Cardiac muscle cell (in vitro differentiated cells and primary cell): ENCODE measurements at regions not wholly inside any gene's neighbourhood (a gene's known extent, or its start where the extent isn't known, plus 50 kb on each side); places are given as distances from the start of the nearest gene placed in this dataset.
A peak's percentile ranks its signal among the peaks of the same experiment; 100 is the strongest.

Experiments
- DNase-seq, 2 donors: peaks; one replicate each; pipeline versions ENCODE4 v3.0.0 to v3.0.0-alpha.2; 2010 to 2017; ENCODE audit warnings: low read depth in 1 of 2, low spot score in 1 of 2
- H3K27ac ChIP-seq: fragments of 200-600 bp; sonication (generic); 2 replicates; pipeline ENCODE4 v1.5.1; 2016
- H3K27me3 ChIP-seq: fragments of 200-600 bp; sonication (generic); 2 replicates; pipeline ENCODE4 v1.6.0; 2016; ENCODE audit warnings: control low read depth
- H3K36me3 ChIP-seq: fragments of 200-600 bp; sonication (generic); 2 replicates; pipeline ENCODE4 v1.5.1; 2016; ENCODE audit warnings: control low read depth
- H3K4me1 ChIP-seq: fragments of 200-600 bp; sonication (generic); 2 replicates; pipeline ENCODE4 v1.8.1; 2017; ENCODE audit warnings: low read depth, mild to moderate bottlenecking, mixed run types
- H3K4me3 ChIP-seq: fragments of 200-600 bp; sonication (generic); 2 replicates; pipeline ENCODE4 v1.5.1; 2016; ENCODE audit warnings: mild to moderate bottlenecking
- H3K9me3 ChIP-seq: fragments of 200-600 bp; sonication (generic); 2 replicates; pipeline ENCODE4 v1.5.1; 2017; ENCODE audit warnings: low read depth, mild to moderate bottlenecking, control low read depth
- TF ChIP-seq, protein P1 (sequence below): IDR thresholded peaks from 2 replicates; pipeline ENCODE4 v1.5.1; 2012; ENCODE audit warnings: low read depth, mild to moderate bottlenecking, low read length

DNA sequence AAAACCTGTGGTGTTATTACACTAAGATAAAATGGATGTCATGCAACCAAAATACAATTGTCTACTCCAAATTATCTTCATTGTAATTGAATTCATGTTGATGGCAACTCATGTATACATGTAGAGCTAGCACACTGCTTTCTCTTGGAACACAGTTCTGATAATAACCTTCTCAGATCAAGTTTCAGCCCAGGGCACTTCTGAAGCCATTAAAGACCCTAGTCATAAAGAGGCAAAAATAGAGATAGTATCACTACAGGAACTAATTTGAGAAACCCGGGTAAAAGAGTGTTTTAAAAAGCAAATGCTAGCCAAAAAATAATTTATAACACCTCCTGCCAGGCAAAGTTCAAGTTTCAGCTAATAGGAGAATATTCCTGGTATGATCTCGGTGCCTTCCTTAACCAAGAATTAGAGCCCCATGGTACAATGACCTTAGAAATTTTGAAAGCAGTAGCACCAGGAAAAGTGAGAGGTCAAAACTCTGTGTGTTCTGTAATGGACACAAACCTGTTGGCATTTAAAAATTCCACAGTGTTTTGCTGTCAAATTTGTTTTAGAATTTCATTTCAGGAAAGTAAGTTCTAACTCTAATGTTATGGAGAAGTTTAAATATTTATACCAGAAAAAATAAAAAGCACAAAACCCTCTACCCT lies 105.0 kb upstream of the FRMD6 start:
- Histone ChIP-seq H3K4me1 (peaks cover 15% of the 10 kb centered on the region), H3K27me3 (no peaks in the 10 kb centered on the region), H3K27ac (peak overlapping the region; percentile 11), H3K4me3 (no peak overlapping the region), H3K36me3 (no peaks in the 10 kb centered on the region), H3K9me3 (no peaks in the 10 kb centered on the region)
- DNase-seq, result peak in 1 of 2 donors; percentile 49
- TF ChIP-seq, protein P1, sequence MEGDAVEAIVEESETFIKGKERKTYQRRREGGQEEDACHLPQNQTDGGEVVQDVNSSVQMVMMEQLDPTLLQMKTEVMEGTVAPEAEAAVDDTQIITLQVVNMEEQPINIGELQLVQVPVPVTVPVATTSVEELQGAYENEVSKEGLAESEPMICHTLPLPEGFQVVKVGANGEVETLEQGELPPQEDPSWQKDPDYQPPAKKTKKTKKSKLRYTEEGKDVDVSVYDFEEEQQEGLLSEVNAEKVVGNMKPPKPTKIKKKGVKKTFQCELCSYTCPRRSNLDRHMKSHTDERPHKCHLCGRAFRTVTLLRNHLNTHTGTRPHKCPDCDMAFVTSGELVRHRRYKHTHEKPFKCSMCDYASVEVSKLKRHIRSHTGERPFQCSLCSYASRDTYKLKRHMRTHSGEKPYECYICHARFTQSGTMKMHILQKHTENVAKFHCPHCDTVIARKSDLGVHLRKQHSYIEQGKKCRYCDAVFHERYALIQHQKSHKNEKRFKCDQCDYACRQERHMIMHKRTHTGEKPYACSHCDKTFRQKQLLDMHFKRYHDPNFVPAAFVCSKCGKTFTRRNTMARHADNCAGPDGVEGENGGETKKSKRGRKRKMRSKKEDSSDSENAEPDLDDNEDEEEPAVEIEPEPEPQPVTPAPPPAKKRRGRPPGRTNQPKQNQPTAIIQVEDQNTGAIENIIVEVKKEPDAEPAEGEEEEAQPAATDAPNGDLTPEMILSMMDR, result no peak

DNA sequence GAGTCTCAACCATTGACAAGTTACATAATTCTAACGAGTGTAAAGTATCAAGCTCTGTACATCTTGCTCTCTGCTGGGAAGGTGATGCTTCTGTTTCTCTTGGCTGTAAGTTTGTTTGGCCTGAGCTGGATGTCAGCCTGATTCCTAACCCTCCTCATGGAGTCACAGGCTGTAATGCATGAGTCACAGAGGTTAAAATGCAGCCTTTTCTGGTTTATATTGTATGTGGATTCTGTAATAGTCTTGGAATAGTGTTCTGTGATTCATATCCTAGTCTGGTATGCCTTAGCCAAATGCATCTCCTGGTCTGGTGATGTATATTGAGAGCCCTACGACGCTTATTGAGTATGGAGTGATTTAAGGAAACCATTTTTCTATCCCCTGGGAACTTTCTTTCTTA lies 104.5 kb upstream of the FRMD6 start:
- H3K4me1 ChIP-seq, result peaks cover 15% of the 10 kb centered on the region
- DNase-seq, result peak; percentile 4 to 98
- no peaks in the 10 kb centered on the region for H3K9me3 ChIP-seq
- TF ChIP-seq, protein P1, result no peak
- no peaks in the 10 kb centered on the region for H3K36me3 ChIP-seq
- H3K27me3 ChIP-seq, result no peaks in the 10 kb centered on the region
- no peak overlapping the region for H3K4me3 ChIP-seq
- peak overlapping the region; percentile 11 for H3K27ac ChIP-seq

DNA sequence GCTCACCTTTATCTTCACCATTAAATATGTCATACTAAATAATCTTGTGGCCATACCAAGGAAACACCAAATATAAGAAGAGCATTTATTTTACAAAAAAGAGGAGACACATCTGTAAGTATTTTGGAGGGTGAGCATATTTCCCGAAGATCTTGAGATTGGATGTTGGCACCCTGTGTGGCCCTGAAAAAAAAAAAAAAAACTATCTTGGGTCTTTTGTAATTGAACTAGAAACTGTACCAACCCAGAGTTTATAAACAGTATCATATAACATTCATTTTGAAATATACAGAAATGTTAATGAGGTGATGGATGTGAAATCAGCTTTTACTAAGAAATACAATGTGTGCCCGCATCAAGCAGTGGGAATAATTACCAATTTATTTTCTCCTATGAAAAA lies 104.0 kb upstream of the FRMD6 start:
- Histone ChIP-seq H3K4me3 (no peak overlapping the region), H3K27ac (no peak overlapping the region), H3K9me3 (no peaks in the 10 kb centered on the region), H3K27me3 (no peaks in the 10 kb centered on the region), H3K36me3 (no peaks in the 10 kb centered on the region), H3K4me1 (peaks cover 15% of the 10 kb centered on the region)
- TF ChIP-seq, protein P1, result no peak
- no peak for DNase-seq

DNA sequence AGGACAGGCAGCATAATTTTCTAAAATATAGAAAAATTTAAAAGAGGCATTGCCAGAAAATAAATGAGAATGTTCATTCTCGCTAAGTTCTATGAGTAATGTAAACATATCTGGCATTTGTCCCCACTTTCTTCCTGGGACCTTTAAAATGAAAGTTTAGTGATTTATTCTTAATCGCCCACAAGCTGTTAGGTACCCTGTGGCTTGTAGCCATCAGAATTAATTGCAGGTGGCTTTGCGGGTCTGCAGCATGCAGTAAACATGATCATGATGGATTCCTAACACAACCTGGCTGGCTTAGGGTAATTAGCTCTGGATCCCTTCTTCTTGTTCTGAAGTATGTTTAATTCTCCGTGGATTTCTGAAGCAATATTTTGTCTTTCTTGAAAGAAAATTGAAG lies 103.5 kb upstream of the FRMD6 start:
- no peak for DNase-seq
- Histone ChIP-seq H3K27ac (no peak overlapping the region), H3K27me3 (no peaks in the 10 kb centered on the region), H3K9me3 (no peaks in the 10 kb centered on the region), H3K4me3 (no peak overlapping the region), H3K36me3 (no peaks in the 10 kb centered on the region), H3K4me1 (peaks cover 15% of the 10 kb centered on the region)
- TF ChIP-seq, protein P1, result no peak

DNA sequence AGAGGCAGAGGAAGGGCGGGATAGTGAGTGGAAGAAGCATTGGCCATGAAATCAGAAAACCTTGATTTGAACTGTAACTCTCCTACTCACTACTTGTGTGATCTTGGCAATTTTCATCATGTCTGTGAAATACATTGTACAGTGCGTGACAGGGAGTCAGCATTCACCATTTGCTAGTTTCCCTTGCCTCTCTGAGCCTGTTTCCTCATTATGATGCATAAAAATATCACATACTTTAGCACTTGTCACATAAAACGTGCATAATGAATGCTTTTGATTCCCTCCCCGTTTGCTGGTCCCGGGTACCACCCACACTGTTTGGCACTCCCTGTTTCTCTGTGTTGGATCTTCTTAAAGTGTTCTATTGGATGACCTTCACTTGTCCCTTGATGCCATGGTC lies 101.1 kb upstream of the FRMD6 start:
- H3K4me1 ChIP-seq, result peaks cover 15% of the 10 kb centered on the region
- H3K36me3 ChIP-seq, result no peaks in the 10 kb centered on the region
- H3K4me3 ChIP-seq, result no peak overlapping the region
- DNase-seq, result no peak
- H3K9me3 ChIP-seq, result no peaks in the 10 kb centered on the region
- no peaks in the 10 kb centered on the region for H3K27me3 ChIP-seq
- TF ChIP-seq, protein P1, result no peak
- H3K27ac ChIP-seq, result no peak overlapping the region

DNA sequence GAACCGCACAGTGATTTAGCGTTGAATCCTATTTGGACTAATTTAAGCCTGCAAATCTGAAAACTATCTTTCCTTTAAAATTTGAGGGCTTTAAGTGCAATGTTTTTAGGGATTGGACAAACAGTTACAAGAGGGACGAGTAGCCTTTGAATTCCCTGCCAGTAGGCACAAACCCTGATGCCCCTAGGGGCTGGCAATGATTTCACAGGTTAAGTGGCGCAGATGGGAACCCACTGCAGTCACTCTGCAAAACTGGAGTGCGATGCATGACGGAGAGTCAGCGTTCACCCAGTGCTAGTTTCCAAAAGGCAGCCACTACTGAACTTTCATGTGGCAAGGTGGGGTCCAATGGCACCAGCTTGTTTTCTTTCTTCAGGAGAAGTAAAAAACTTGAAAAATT lies 99.4 kb upstream of the FRMD6 start:
- no peak for DNase-seq
- H3K27ac ChIP-seq, result no peak overlapping the region

More for the DNA sequence above, 99.4 kb upstream of the FRMD6 start:
- Histone ChIP-seq H3K27me3 (no peaks in the 10 kb centered on the region), H3K9me3 (no peaks in the 10 kb centered on the region), H3K4me1 (peaks cover under 1% of the 10 kb centered on the region), H3K4me3 (no peak overlapping the region), H3K36me3 (no peaks in the 10 kb centered on the region)
- TF ChIP-seq, protein P1, result no peak
